ENCODE measurements at regions not wholly inside any gene's neighbourhood (a gene's known extent, or its start where the extent isn't known, plus 50 kb on each side); places are given as distances from the start of the nearest gene placed in this dataset.

DNA sequence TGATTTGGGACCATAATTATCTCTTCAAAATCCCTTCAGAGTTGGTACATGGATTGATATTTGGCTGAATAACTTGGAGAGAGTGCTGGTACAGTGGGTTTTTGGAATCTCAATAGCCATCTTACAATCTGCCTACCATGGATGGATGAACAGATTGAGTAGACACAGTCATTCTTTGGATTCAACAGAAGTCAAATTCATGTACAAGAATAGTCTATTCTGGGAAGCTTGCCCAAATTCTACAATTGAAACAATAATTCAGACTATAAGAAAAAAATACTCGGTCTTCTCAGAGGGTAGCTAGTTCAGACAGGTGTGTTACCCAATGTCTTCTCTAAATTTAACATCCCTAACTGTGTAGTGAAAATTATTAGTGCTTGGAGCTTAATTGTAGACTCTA is 574.0 kb downstream of the LRRIQ3 start:
- Histone ChIP-seq H3K4me1 (ENCODE audit: control insufficient read depth, insufficient read depth, low read length) (no peaks in the 10 kb centered on the region), H3K4me3 (ENCODE audit: low read length) (no peak overlapping the region), H3K27me3 (ENCODE audit: control insufficient read depth, insufficient read depth, low read length) (no peaks in the 10 kb centered on the region), H3K36me3 (ENCODE audit: control insufficient read depth, insufficient read depth, low read length) (no peaks in the 10 kb centered on the region), H3K27ac (ENCODE audit: low read length) (no peak overlapping the region), H3K9me3 (ENCODE audit: control insufficient read depth, insufficient read depth, low read length) (peaks cover 9% of the 10 kb centered on the region)
- intact Hi-C loops (cut with micrococcal nuclease): no loop called here
- H3K27ac Mint-ChIP-seq: no peak overlapping the region
- H3K9me3 Mint-ChIP-seq: peaks cover 7 to 16% of the 10 kb centered on the region in 2 donors
- no peak overlapping the region for H3K4me3 Mint-ChIP-seq
- ATAC-seq: no peak
- no CpG with 5 or more reads among the region's 1 CpG for WGBS (ENCODE audit: insufficient coverage)
- no peak for DNase-seq
- no peaks in the 10 kb centered on the region for H3K4me1 Mint-ChIP-seq
- TF ChIP-seq, protein P1, sequence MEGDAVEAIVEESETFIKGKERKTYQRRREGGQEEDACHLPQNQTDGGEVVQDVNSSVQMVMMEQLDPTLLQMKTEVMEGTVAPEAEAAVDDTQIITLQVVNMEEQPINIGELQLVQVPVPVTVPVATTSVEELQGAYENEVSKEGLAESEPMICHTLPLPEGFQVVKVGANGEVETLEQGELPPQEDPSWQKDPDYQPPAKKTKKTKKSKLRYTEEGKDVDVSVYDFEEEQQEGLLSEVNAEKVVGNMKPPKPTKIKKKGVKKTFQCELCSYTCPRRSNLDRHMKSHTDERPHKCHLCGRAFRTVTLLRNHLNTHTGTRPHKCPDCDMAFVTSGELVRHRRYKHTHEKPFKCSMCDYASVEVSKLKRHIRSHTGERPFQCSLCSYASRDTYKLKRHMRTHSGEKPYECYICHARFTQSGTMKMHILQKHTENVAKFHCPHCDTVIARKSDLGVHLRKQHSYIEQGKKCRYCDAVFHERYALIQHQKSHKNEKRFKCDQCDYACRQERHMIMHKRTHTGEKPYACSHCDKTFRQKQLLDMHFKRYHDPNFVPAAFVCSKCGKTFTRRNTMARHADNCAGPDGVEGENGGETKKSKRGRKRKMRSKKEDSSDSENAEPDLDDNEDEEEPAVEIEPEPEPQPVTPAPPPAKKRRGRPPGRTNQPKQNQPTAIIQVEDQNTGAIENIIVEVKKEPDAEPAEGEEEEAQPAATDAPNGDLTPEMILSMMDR (IDR thresholded peaks at IDR 0.05): no peak
- no peaks in the 10 kb centered on the region for H3K27me3 Mint-ChIP-seq (ENCODE audit: low read depth in 2 of 2)
- H3K36me3 Mint-ChIP-seq: no peaks in the 10 kb centered on the region

DNA sequence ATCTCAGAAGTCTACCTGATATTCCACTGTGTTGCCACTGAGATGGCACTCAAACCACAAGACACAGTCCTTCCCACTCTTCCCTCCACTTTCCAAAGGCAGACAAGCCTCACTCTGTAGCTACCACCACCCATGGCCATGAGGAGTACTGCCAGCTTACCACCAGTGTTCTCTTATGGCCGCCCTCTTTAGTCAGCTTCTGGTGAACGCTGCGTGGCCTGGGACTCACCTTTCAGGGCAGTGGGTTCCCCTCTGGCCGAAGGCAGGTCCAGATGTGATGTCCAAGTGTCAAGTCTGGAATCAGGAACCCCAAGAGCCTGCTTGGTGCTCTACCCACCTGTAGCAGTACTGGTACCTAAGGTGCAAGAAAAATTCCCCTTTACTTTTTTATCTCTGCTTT is 580.8 kb downstream of the LRRIQ3 start:
- Mint-ChIP-seq H3K36me3 (no peaks in the 10 kb centered on the region), H3K9me3 (peaks cover 9 to 14% of the 10 kb centered on the region in 2 donors), H3K27ac (no peak overlapping the region), H3K27me3 (ENCODE audit: low read depth in 2 of 2) (no peaks in the 10 kb centered on the region), H3K4me3 (no peak overlapping the region), H3K4me1 (no peaks in the 10 kb centered on the region)
- DNase-seq (no peak), ATAC-seq (no peak)
- TF ChIP-seq, protein P1 (IDR thresholded peaks at IDR 0.05): no peak
- Histone ChIP-seq H3K27me3 (ENCODE audit: control insufficient read depth, insufficient read depth, low read length) (no peaks in the 10 kb centered on the region), H3K27ac (ENCODE audit: low read length) (no peak overlapping the region), H3K4me3 (ENCODE audit: low read length) (no peak overlapping the region), H3K9me3 (ENCODE audit: control insufficient read depth, insufficient read depth, low read length) (peaks cover 8% of the 10 kb centered on the region), H3K4me1 (ENCODE audit: control insufficient read depth, insufficient read depth, low read length) (no peaks in the 10 kb centered on the region), H3K36me3 (ENCODE audit: control insufficient read depth, insufficient read depth, low read length) (no peaks in the 10 kb centered on the region)
- 80% methylated on average over 4 of the region's 4 CpGs for WGBS (ENCODE audit: insufficient coverage)
- intact Hi-C loops (cut with micrococcal nuclease): no loop called here

DNA sequence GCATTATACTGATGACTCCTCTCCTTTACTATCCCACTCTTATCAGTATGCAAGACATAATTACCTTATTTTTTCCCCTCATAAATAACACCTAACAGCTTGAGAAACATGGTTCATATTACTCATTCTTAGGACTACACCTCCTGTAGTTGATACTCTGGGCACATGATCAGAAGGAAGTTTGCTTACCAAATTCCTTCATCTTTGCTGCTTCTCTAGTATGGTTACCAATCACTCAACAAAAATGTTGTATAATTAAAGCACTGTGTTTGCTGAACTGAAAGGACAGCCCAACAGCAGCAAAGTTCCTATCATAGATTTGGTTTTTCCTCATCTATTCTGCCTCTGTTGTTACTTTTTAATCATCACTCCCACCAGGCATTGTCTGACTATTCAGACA is 586.3 kb downstream of the LRRIQ3 start:
- Histone ChIP-seq H3K27me3 (ENCODE audit: control insufficient read depth, insufficient read depth, low read length) (no peaks in the 10 kb centered on the region), H3K4me3 (ENCODE audit: low read length) (no peak overlapping the region), H3K27ac (ENCODE audit: low read length) (no peak overlapping the region), H3K36me3 (ENCODE audit: control insufficient read depth, insufficient read depth, low read length) (no peaks in the 10 kb centered on the region), H3K4me1 (ENCODE audit: control insufficient read depth, insufficient read depth, low read length) (no peaks in the 10 kb centered on the region), H3K9me3 (ENCODE audit: control insufficient read depth, insufficient read depth, low read length) (no peaks in the 10 kb centered on the region)
- Mint-ChIP-seq H3K36me3 (no peaks in the 10 kb centered on the region), H3K4me1 (no peaks in the 10 kb centered on the region), H3K4me3 (no peak overlapping the region), H3K9me3 (peaks cover 7 to 10% of the 10 kb centered on the region in 2 donors), H3K27me3 (ENCODE audit: low read depth in 2 of 2) (no peaks in the 10 kb centered on the region), H3K27ac (no peak overlapping the region)
- intact Hi-C loops (cut with micrococcal nuclease): no loop called here
- no peak for DNase-seq
- TF ChIP-seq, protein P1 (IDR thresholded peaks at IDR 0.05): no peak
- no peak for ATAC-seq

DNA sequence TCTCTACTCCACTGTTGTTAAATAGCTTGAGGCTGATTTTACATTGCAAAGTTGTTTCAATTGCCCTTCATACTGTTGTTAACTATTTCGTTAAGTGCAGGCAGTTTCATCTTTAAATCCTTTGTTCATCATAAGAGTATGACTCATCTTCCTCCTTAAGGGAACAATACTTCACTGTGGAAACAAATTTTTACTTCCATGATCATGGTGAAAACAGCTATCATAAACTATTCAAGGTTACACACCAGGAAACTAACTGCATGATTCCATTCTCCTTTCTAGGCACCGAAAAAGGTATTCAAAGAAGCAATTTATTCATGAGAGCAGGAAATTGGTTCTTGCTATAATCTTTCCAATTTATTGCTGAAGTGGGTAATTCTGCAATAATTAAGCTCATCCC is 593.2 kb downstream of the LRRIQ3 start:
- H3K27me3 ChIP-seq (ENCODE audit: control insufficient read depth, insufficient read depth, low read length): no peaks in the 10 kb centered on the region
- 67% methylated on average over 1 of the region's 2 CpGs for WGBS (ENCODE audit: insufficient coverage)
- Mint-ChIP-seq H3K4me3 (no peak overlapping the region), H3K9me3 (peaks cover 9 to 23% of the 10 kb centered on the region in 2 donors), H3K36me3 (peaks cover 8% of the 10 kb centered on the region), H3K4me1 (no peaks in the 10 kb centered on the region), H3K27me3 (ENCODE audit: low read depth in 2 of 2) (no peaks in the 10 kb centered on the region), H3K27ac (no peak overlapping the region)
- TF ChIP-seq, protein P1 (IDR thresholded peaks at IDR 0.05): no peak
- no peak overlapping the region for H3K27ac ChIP-seq (ENCODE audit: low read length)
- DNase-seq (no peak), ATAC-seq (no peak)
- H3K36me3 ChIP-seq (ENCODE audit: control insufficient read depth, insufficient read depth, low read length): no peaks in the 10 kb centered on the region
- no peak overlapping the region for H3K4me3 ChIP-seq (ENCODE audit: low read length)
- H3K4me1 ChIP-seq (ENCODE audit: control insufficient read depth, insufficient read depth, low read length): no peaks in the 10 kb centered on the region
- peaks cover 8% of the 10 kb centered on the region for H3K9me3 ChIP-seq (ENCODE audit: control insufficient read depth, insufficient read depth, low read length)
- intact Hi-C loops (cut with micrococcal nuclease): no loop called here

Data from natural killer cell (primary cell).